ENCODE measurements at regions not wholly inside any gene's neighbourhood (a gene's known extent, or its start where the extent isn't known, plus 50 kb on each side); places are given as distances from the start of the nearest gene placed in this dataset.

DNA sequence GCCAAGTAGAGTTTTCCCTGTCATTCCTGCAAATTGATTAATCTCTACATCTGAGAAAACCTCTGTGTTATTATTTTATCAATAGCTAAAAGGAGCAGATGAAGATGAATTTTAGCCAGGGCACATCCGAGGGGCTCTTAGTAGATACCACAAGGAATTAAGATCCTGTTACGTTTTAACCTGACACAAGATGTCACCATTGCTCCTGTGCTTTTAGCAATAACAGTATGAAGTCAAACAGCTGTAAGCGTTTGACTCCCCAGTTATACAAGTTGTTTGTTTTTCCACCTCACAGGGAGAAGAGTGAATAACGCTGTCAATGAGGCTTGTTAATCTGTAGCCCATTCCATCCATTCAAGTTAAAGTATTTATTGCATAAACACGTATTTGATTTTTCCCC is 76.0 kb upstream of the AP1S2 start:
- Histone ChIP-seq H3K4me1 (ENCODE audit: insufficient read depth, low read length) (no peaks in the 10 kb centered on the region), H3K27me3 (ENCODE audit: insufficient read depth, low read length, poor library complexity) (no peaks in the 10 kb centered on the region), H3K9me3 (ENCODE audit: insufficient read depth, low read length, severe bottlenecking) (no peaks in the 10 kb centered on the region), H3K27ac (ENCODE audit: low read length) (no peak overlapping the region), H3K4me2 (ENCODE audit: insufficient read depth, low read length) (no peak overlapping the region), H4K20me1 (ENCODE audit: insufficient read depth, low read length) (no peaks in the 10 kb centered on the region), H2AFZ (ENCODE audit: low read depth, low read length) (no peak overlapping the region), H3K9ac (ENCODE audit: low read depth, low read length) (no peak overlapping the region), H3K4me3 (ENCODE audit: low read depth in 1 of 2, low read length in 2 of 2) (no peak overlapping the region), H3K79me2 (ENCODE audit: insufficient read depth, low read length) (no peaks in the 10 kb centered on the region), H3K36me3 (ENCODE audit: insufficient read depth, low read length) (no peaks in the 10 kb centered on the region)
- no peak for ATAC-seq (ENCODE audit: insufficient read depth, low read depth)
- DNase-seq, result no peak
- no peak for TF ChIP-seq EZH2 (IDR thresholded peaks at IDR 0.05; ENCODE audit: borderline replicate concordance, low read depth, low read length, severe bottlenecking)
- TF ChIP-seq, protein P1, sequence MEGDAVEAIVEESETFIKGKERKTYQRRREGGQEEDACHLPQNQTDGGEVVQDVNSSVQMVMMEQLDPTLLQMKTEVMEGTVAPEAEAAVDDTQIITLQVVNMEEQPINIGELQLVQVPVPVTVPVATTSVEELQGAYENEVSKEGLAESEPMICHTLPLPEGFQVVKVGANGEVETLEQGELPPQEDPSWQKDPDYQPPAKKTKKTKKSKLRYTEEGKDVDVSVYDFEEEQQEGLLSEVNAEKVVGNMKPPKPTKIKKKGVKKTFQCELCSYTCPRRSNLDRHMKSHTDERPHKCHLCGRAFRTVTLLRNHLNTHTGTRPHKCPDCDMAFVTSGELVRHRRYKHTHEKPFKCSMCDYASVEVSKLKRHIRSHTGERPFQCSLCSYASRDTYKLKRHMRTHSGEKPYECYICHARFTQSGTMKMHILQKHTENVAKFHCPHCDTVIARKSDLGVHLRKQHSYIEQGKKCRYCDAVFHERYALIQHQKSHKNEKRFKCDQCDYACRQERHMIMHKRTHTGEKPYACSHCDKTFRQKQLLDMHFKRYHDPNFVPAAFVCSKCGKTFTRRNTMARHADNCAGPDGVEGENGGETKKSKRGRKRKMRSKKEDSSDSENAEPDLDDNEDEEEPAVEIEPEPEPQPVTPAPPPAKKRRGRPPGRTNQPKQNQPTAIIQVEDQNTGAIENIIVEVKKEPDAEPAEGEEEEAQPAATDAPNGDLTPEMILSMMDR (IDR thresholded peaks at IDR 0.05; ENCODE audit: borderline replicate concordance, extremely low read depth, low read length, poor library complexity, severe bottlenecking), result no peak

DNA sequence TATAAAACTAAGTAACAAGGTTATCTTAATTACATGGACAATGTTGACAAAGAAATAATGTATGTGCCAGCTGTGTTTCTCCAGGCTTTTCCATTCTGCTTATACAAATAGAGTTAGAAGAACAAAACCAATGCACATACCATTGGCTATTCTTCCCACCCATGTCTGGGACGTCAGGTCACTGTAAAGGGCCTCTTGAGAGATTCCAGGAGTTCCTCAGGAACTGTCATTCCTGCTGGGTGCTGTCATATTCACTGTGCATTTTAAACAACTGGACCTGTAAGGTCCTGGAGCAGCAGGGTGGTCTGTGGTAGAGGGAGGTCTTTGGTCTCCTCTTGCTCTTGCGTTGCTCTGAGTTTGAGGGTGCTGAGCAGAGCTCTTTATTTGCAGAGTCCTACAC is 74.6 kb upstream of the AP1S2 start:
- ATAC-seq (ENCODE audit: insufficient read depth, low read depth), result no peak
- H3K36me3 ChIP-seq (ENCODE audit: insufficient read depth, low read length), result no peaks in the 10 kb centered on the region
- no peaks in the 10 kb centered on the region for H3K27me3 ChIP-seq (ENCODE audit: insufficient read depth, low read length, poor library complexity)
- no peak overlapping the region for H3K4me3 ChIP-seq (ENCODE audit: low read depth in 1 of 2, low read length in 2 of 2)
- no peaks in the 10 kb centered on the region for H3K4me1 ChIP-seq (ENCODE audit: insufficient read depth, low read length)
- no peak overlapping the region for H2AFZ ChIP-seq (ENCODE audit: low read depth, low read length)
- no peaks in the 10 kb centered on the region for H3K79me2 ChIP-seq (ENCODE audit: insufficient read depth, low read length)
- TF ChIP-seq EZH2 (IDR thresholded peaks at IDR 0.05; ENCODE audit: borderline replicate concordance, low read depth, low read length, severe bottlenecking), result no peak
- TF ChIP-seq, protein P1 (IDR thresholded peaks at IDR 0.05; ENCODE audit: borderline replicate concordance, extremely low read depth, low read length, poor library complexity, severe bottlenecking), result no peak
- H3K4me2 ChIP-seq (ENCODE audit: insufficient read depth, low read length), result no peak overlapping the region
- H3K9ac ChIP-seq (ENCODE audit: low read depth, low read length), result no peak overlapping the region
- H3K27ac ChIP-seq (ENCODE audit: low read length), result no peak overlapping the region
- no peaks in the 10 kb centered on the region for H3K9me3 ChIP-seq (ENCODE audit: insufficient read depth, low read length, severe bottlenecking)
- no peaks in the 10 kb centered on the region for H4K20me1 ChIP-seq (ENCODE audit: insufficient read depth, low read length)
- no peak for DNase-seq

DNA sequence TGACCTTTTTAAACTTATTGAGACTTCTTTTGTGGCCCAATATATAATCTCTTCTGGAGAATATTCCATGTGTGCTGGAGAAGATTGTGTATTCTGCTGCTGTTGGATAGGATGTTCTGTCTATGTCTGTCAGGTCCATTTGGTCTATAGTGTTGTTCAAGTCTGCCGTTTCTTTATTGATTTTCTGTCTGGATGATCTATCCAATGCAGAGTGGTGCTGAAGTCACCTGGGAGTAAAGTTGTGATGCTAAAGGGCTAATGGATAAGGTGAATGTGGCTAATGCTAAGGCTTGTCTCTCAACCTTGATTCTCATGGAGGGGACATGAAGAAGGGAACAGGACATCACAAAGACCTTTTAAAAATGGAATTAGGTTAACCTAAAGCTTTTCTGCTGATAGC is 72.0 kb upstream of the AP1S2 start:
- TF ChIP-seq EZH2 (IDR thresholded peaks at IDR 0.05; ENCODE audit: borderline replicate concordance, low read depth, low read length, severe bottlenecking), result no peak
- TF ChIP-seq, protein P1 (IDR thresholded peaks at IDR 0.05; ENCODE audit: borderline replicate concordance, extremely low read depth, low read length, poor library complexity, severe bottlenecking), result no peak
- Histone ChIP-seq H3K4me2 (ENCODE audit: insufficient read depth, low read length) (no peak overlapping the region), H3K27me3 (ENCODE audit: insufficient read depth, low read length, poor library complexity) (no peaks in the 10 kb centered on the region), H3K4me3 (ENCODE audit: low read depth in 1 of 2, low read length in 2 of 2) (no peak overlapping the region), H3K9ac (ENCODE audit: low read depth, low read length) (no peak overlapping the region), H3K9me3 (ENCODE audit: insufficient read depth, low read length, severe bottlenecking) (no peaks in the 10 kb centered on the region), H3K27ac (ENCODE audit: low read length) (no peak overlapping the region), H3K79me2 (ENCODE audit: insufficient read depth, low read length) (no peaks in the 10 kb centered on the region), H4K20me1 (ENCODE audit: insufficient read depth, low read length) (no peaks in the 10 kb centered on the region), H3K36me3 (ENCODE audit: insufficient read depth, low read length) (no peaks in the 10 kb centered on the region), H2AFZ (ENCODE audit: low read depth, low read length) (no peak overlapping the region), H3K4me1 (ENCODE audit: insufficient read depth, low read length) (no peaks in the 10 kb centered on the region)
- ATAC-seq (ENCODE audit: insufficient read depth, low read depth) (no peak), DNase-seq (no peak)

DNA sequence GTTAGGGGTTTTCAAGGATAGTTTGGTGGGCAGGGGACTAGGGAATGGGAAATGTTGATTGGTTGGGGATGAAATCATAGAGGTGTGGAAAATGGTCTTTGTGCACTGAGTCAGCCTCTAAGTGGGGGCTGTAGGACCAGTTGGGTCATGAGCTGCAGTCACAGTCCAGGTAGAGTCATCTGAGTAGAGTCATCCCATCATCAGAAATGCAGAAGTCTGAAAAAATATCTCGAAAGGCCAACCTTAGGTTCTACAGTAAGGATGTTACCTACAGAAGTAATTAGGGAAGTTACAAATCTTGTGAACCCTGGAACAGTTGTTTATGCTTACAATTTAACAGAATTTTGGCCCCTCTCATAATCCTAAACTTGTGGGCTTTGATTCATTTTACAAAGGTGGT is 63.4 kb upstream of the AP1S2 start:
- Histone ChIP-seq H3K4me3 (ENCODE audit: low read depth in 1 of 2, low read length in 2 of 2) (no peak overlapping the region), H4K20me1 (ENCODE audit: insufficient read depth, low read length) (no peaks in the 10 kb centered on the region), H3K9ac (ENCODE audit: low read depth, low read length) (no peak overlapping the region), H3K4me2 (ENCODE audit: insufficient read depth, low read length) (no peak overlapping the region), H3K27me3 (ENCODE audit: insufficient read depth, low read length, poor library complexity) (no peaks in the 10 kb centered on the region), H3K9me3 (ENCODE audit: insufficient read depth, low read length, severe bottlenecking) (no peaks in the 10 kb centered on the region), H3K36me3 (ENCODE audit: insufficient read depth, low read length) (no peaks in the 10 kb centered on the region), H3K79me2 (ENCODE audit: insufficient read depth, low read length) (no peaks in the 10 kb centered on the region), H3K4me1 (ENCODE audit: insufficient read depth, low read length) (no peaks in the 10 kb centered on the region), H3K27ac (ENCODE audit: low read length) (no peak overlapping the region), H2AFZ (ENCODE audit: low read depth, low read length) (no peak overlapping the region)
- DNase-seq (no peak), ATAC-seq (ENCODE audit: insufficient read depth, low read depth) (no peak)
- TF ChIP-seq EZH2 (IDR thresholded peaks at IDR 0.05; ENCODE audit: borderline replicate concordance, low read depth, low read length, severe bottlenecking), result no peak
- TF ChIP-seq, protein P1 (IDR thresholded peaks at IDR 0.05; ENCODE audit: borderline replicate concordance, extremely low read depth, low read length, poor library complexity, severe bottlenecking), result no peak
